Smooth muscle cell (in vitro differentiated cells): ENCODE measurements at regions not wholly inside any gene's neighbourhood (a gene's known extent, or its start where the extent isn't known, plus 50 kb on each side); places are given as distances from the start of the nearest gene placed in this dataset.

Source experiments
- DNase-seq: peaks from one replicate; lab custom pipeline; 2025; ENCODE audit not compliant: unreplicated experiment; lab: John Stamatoyannopoulos, UW
- H2AFZ ChIP-seq: fragments of 200-600 bp; sonication (generic); 2 replicates; pipeline ENCODE4 v1.6.0; 2016; ENCODE audit warnings: antibody characterized with exemption, low read depth, mild to moderate bottlenecking
- H3F3A ChIP-seq: fragments of 200-600 bp; sonication (generic); 2 replicates; pipeline ENCODE4 v1.6.0; 2017; ENCODE audit warnings: antibody characterized with exemption, low read depth
- H3K27ac ChIP-seq: fragments of 200-600 bp; sonication (generic); 2 replicates; pipeline ENCODE4 v1.5.1; 2016; ENCODE audit warnings: low read depth, mild to moderate bottlenecking
- H3K27me3 ChIP-seq: fragments of 200-600 bp; sonication (generic); 2 replicates; pipeline ENCODE4 v1.6.1; 2016; ENCODE audit warnings: low read depth, mild to moderate bottlenecking
- H3K36me3 ChIP-seq: fragments of 200-600 bp; sonication (generic); 2 replicates; pipeline ENCODE4 v1.5.1; 2016; ENCODE audit warnings: low read depth
- H3K4me1 ChIP-seq: fragments of 200-600 bp; sonication (generic); 2 replicates; pipeline ENCODE4 v1.5.1; 2016; ENCODE audit warnings: low read depth
- H3K4me2 ChIP-seq: fragments of 200-600 bp; sonication (generic); 2 replicates; pipeline ENCODE4 v1.6.0; 2016; ENCODE audit warnings: mild to moderate bottlenecking
- H3K4me3 ChIP-seq: fragments of 200-600 bp; sonication (generic); 2 replicates; pipeline ENCODE4 v1.5.1; 2016; ENCODE audit warnings: mild to moderate bottlenecking
- H3K79me2 ChIP-seq: fragments of 200-600 bp; sonication (generic); 2 replicates; pipeline ENCODE4 v1.6.0; 2016; ENCODE audit warnings: low read depth, mild to moderate bottlenecking
- H3K9ac ChIP-seq: fragments of 200-600 bp; sonication (generic); 2 replicates; pipeline ENCODE4 v1.6.0; 2016; ENCODE audit warnings: low read depth
- H3K9me3 ChIP-seq: fragments of 200-600 bp; sonication (generic); replicated peaks from 2 replicates; pipeline ENCODE4 v1.5.1; 2016; ENCODE audit warnings: low read depth
- H4K20me1 ChIP-seq: fragments of 200-600 bp; sonication (generic); 2 replicates; pipeline ENCODE4 v1.6.0; 2016; ENCODE audit warnings: low read depth
- WGBS: methylation state at CpG from one replicate; pipeline ENCODE4 v1.1.7; 2016; ENCODE audit warnings: low lambda C conversion rate; 5-methylcytosine and 5-hydroxymethylcytosine counted together
- TF ChIP-seq, protein P1 (sequence below): fragments of 200-600 bp; sonication (generic); IDR thresholded peaks from 2 replicates; pipeline ENCODE4 v1.5.1; 2017; ENCODE audit warnings: borderline replicate concordance, mild to moderate bottlenecking, antibody characterized with exemption; ENCODE audit not compliant: insufficient read depth, poor library complexity, severe bottlenecking

DNA sequence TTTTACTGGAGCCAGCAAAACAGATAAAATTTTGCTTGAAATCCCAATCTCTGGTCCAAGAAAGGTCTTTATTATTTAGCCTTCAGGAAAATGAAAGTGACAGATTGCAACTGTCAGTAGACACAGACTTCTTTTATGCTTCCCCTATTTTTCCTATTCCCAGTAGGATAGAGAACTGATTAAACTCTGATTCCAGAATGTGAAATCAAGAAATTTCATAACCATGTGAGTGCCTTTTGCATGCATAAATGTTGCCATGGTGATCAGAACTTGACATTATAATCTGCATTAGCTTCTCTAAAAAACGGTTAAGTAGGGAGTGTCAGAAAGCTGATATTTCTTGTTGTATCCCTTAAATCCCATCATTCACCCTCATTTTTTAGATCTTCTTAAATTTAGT lies 255.2 kb upstream of the GABRA2 start:
- DNase-seq: no peak
- H3K27me3 ChIP-seq: no peaks in the 10 kb centered on the region
- no peak overlapping the region for H3K4me2 ChIP-seq
- 85% methylated on average over 1 of the region's 1 CpG for WGBS
- H2AFZ ChIP-seq: no peak overlapping the region
- H3F3A ChIP-seq: no peaks in the 10 kb centered on the region
- H3K27ac ChIP-seq: no peak overlapping the region
- H3K9me3 ChIP-seq: no peaks in the 10 kb centered on the region
- H4K20me1 ChIP-seq: no peaks in the 10 kb centered on the region
- no peaks in the 10 kb centered on the region for H3K36me3 ChIP-seq
- no peaks in the 10 kb centered on the region for H3K79me2 ChIP-seq
- no peaks in the 10 kb centered on the region for H3K4me1 ChIP-seq
- TF ChIP-seq, protein P1, sequence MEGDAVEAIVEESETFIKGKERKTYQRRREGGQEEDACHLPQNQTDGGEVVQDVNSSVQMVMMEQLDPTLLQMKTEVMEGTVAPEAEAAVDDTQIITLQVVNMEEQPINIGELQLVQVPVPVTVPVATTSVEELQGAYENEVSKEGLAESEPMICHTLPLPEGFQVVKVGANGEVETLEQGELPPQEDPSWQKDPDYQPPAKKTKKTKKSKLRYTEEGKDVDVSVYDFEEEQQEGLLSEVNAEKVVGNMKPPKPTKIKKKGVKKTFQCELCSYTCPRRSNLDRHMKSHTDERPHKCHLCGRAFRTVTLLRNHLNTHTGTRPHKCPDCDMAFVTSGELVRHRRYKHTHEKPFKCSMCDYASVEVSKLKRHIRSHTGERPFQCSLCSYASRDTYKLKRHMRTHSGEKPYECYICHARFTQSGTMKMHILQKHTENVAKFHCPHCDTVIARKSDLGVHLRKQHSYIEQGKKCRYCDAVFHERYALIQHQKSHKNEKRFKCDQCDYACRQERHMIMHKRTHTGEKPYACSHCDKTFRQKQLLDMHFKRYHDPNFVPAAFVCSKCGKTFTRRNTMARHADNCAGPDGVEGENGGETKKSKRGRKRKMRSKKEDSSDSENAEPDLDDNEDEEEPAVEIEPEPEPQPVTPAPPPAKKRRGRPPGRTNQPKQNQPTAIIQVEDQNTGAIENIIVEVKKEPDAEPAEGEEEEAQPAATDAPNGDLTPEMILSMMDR: no peak
- no peak overlapping the region for H3K9ac ChIP-seq
- no peak overlapping the region for H3K4me3 ChIP-seq
